ENCODE measurements at regions not wholly inside any gene's neighbourhood (a gene's known extent, or its start where the extent isn't known, plus 50 kb on each side); places are given as distances from the start of the nearest gene placed in this dataset.
"Not testable (repeated sequence)": the region's sequence is repeated elsewhere in the genome, so short reads cannot be mapped to it uniquely, and the experiment has no call there.

DNA sequence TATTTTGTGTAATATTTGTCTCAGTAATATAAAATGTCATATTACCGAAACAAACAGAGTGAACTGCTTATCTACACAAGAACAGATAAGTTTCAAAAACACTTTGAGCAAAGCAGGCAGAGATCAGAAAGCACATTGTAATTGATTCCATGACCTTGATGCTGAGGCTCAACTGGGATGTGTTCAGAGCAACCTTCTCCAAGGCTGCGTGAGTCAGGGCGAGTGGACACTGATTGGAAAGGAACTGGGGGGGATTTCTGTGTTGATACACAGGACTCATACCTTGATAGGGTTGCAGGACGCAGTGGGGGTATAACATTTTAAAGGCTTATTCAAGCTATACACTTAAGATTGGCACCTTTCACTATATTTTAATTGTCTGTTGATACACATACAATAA, 1136.3 kb downstream of the UQCRFS1 start:
- no peaks in the 10 kb centered on the region for H3K36me3 Mint-ChIP-seq
- no peaks in the 10 kb centered on the region for H3K4me1 Mint-ChIP-seq
- no peak overlapping the region for H3K27ac Mint-ChIP-seq
- no peak overlapping the region for H3K4me3 Mint-ChIP-seq
- peaks cover 0 to 13% (median 8%) of the 10 kb centered on the region in 6 donors for H3K9me3 Mint-ChIP-seq
- no peak for DNase-seq
- H3K27me3 Mint-ChIP-seq (ENCODE audit: low read depth in 3 of 3) = peaks cover under 1 to 7% (median 3%) of the 10 kb centered on the region in 3 donors

DNA sequence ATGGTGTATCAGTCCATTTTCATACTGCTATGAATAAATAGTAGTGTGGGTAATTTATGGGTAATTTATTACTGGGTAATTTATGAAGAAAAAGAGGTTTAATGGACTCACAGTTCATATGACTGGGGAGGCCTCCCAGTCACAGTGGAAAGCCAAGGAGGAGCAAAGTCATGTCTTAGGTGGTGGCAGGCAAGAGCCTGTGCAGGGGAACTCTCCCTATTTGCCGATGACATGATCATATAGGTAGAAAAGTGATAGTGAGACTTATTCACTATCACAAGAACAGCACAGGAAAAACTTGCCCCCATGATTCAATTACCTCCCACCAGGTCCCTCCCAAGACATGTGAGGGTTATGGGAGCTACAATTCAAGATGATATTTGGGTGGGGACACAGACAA, 1137.7 kb downstream of the UQCRFS1 start:
- DNase-seq = no peak
- Mint-ChIP-seq H3K4me3 (no peak overlapping the region), H3K27ac (no peak overlapping the region), H3K4me1 (no peaks in the 10 kb centered on the region), H3K9me3 (peaks cover 0 to 13% (median 8%) of the 10 kb centered on the region in 6 donors), H3K27me3 (ENCODE audit: low read depth in 3 of 3) (peaks cover 0 to 11% (median 5%) of the 10 kb centered on the region in 3 donors), H3K36me3 (no peaks in the 10 kb centered on the region)

DNA sequence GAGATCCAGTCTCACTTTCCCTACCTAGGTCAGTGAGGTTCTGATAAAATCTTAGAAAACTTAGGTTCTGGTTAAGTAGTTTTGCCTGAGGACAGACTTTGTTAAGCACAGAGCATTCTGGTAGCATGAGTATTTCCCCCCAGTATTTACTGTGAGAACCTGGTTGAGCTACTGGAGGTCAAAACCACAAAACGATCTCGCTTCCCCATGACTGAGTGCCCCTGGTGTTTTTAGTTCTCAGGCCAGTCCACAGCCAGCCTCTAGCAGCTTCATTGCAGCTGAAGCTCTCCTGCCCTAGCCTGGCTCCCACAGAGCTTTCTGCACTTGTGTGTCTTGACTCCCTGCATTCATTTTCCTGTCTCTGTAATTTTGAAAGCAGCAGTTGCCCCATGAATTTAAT, 1138.2 kb downstream of the UQCRFS1 start:
- Mint-ChIP-seq H3K9me3 (peaks cover 0 to 11% (median 7%) of the 10 kb centered on the region in 6 donors), H3K27ac (no peak overlapping the region), H3K36me3 (no peaks in the 10 kb centered on the region), H3K4me1 (no peaks in the 10 kb centered on the region), H3K4me3 (no peak overlapping the region), H3K27me3 (ENCODE audit: low read depth in 3 of 3) (peaks cover 0 to 11% (median 5%) of the 10 kb centered on the region in 3 donors)
- DNase-seq = no peak

DNA sequence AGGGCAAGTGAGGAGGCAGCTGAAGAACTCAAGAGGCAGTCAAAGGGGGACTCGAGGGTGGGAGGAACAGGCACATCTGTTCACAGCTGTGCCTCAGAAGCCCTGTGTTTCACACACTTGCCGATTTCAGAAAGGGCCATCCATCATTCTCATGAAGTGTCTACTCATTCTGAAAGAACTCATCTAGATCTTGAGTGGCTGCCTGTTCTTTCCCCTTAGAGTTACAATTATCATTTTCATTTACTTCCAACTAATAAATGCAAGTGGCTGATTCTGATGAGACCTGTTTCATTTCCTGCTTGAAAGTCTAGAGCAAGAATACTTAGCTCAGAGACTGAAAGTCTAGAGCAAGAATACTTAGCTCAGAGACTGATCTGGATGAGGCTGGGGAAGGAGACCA, 1145.1 kb downstream of the UQCRFS1 start:
- no peaks in the 10 kb centered on the region for H3K36me3 Mint-ChIP-seq
- DNase-seq = no peak
- H3K4me1 Mint-ChIP-seq = no peaks in the 10 kb centered on the region
- peaks cover 2 to 6% (median 4%) of the 10 kb centered on the region in 3 donors for H3K27me3 Mint-ChIP-seq (ENCODE audit: low read depth in 3 of 3)
- H3K9me3 Mint-ChIP-seq = peaks cover 0 to 6% (median 1%) of the 10 kb centered on the region in 6 donors
- H3K27ac Mint-ChIP-seq = no peak overlapping the region
- H3K4me3 Mint-ChIP-seq = no peak overlapping the region

DNA sequence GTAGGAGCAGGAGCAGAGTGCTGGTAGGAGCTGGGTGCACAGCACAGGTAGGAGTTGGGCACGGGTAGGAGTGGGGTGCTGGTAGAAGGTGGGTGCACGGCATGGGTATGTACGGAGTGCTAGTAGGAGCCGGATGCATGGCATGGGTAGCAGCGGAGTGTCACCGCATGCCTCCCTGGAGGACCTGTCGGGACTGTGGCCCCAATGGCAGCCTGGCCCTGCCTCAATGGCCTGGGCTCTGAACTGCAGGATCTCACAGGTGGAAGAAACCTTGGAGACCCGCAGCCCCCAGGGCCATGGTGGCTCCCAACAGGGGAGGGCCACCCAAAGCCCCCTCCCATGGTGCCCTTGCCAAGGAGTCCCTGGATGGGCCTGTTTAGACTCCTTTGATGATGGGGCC, 1146.0 kb downstream of the UQCRFS1 start:
- Mint-ChIP-seq H3K4me3 (no peak overlapping the region), H3K4me1 (no peaks in the 10 kb centered on the region), H3K36me3 (no peaks in the 10 kb centered on the region), H3K27me3 (ENCODE audit: low read depth in 3 of 3) (peaks cover 2 to 6% (median 5%) of the 10 kb centered on the region in 3 donors), H3K9me3 (peaks cover 0 to 6% (median 1%) of the 10 kb centered on the region in 6 donors), H3K27ac (no peak overlapping the region)
- DNase-seq = no peak

DNA sequence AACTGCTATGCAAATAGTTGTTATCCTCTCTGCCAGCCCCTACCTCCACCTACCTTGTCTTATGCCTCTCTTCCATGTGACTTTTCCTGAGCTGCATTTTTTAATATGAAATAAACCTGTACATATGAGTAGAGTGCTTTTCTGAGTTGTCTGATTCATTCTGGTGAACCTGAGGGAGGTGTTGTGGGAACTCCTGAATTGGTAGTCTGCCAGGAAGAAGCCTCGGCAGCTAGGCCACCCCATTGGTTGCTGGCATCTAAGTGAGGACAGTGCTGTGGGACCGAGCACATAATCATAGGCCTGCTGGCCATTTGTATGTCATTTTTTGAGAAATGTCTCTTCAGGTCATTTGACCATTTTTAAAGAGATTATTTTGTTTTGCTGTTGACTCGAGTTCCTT, 1146.8 kb downstream of the UQCRFS1 start:
- no peaks in the 10 kb centered on the region for H3K4me1 Mint-ChIP-seq
- no peak overlapping the region for H3K4me3 Mint-ChIP-seq
- H3K9me3 Mint-ChIP-seq = peaks cover 0 to 6% (median 1%) of the 10 kb centered on the region in 6 donors
- H3K27me3 Mint-ChIP-seq (ENCODE audit: low read depth in 3 of 3) = peaks cover 2 to 5% (median 3%) of the 10 kb centered on the region in 3 donors
- no peak overlapping the region for H3K27ac Mint-ChIP-seq
- no peak for DNase-seq
- H3K36me3 Mint-ChIP-seq = no peaks in the 10 kb centered on the region

DNA sequence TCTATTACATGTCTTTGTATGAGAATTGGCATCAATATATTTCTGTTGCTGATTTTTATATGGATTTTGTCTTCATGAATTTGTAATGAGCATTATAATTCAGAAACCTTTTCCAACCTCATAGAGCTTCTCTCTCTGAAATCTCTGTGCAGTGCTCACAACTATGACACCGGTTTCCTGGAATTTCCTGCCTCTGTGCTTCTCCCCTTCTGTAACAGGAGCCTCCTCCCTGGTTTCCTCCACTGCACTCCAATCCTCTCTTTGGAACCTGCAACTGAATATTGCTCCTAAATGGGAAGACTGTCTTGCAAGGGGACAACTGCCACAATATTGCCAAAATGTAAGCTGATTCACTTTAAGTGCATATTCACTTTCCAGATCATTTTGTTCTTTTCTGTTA, 1147.9 kb downstream of the UQCRFS1 start:
- peaks cover 2 to 3% (median 2%) of the 10 kb centered on the region in 3 donors for H3K27me3 Mint-ChIP-seq (ENCODE audit: low read depth in 3 of 3)
- H3K4me3 Mint-ChIP-seq = no peak overlapping the region
- H3K9me3 Mint-ChIP-seq = peaks cover 0 to 6% (median 1%) of the 10 kb centered on the region in 6 donors
- no peak overlapping the region for H3K27ac Mint-ChIP-seq
- no peak for DNase-seq
- no peaks in the 10 kb centered on the region for H3K4me1 Mint-ChIP-seq
- no peaks in the 10 kb centered on the region for H3K36me3 Mint-ChIP-seq

DNA sequence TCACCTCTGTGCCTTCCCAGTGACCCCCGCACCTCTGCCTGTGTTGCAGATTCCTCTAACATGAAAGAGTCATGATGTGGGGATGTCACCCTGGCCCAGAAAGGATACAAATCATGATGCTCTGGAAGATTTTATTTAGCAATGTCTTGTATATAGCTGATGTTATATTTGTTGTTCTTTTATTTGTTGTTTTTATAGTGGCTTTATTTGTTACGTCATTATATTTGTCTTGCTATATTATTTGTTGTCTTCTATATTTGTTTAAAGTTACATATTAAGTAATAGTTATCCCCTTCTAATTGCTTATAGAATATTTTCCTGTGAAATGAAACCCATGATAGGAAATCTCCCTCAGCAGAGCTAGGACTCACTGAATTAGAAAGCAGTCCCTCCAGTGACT, 1149.2 kb downstream of the UQCRFS1 start:
- H3K4me1 Mint-ChIP-seq = no peaks in the 10 kb centered on the region
- H3K9me3 Mint-ChIP-seq = peaks cover 0 to 6% (median 1%) of the 10 kb centered on the region in 6 donors
- no peak overlapping the region for H3K27ac Mint-ChIP-seq
- DNase-seq = no peak
- no peaks in the 10 kb centered on the region for H3K36me3 Mint-ChIP-seq
- H3K27me3 Mint-ChIP-seq (ENCODE audit: low read depth in 3 of 3) = peaks cover 2 to 3% (median 2%) of the 10 kb centered on the region in 3 donors
- H3K4me3 Mint-ChIP-seq = no peak overlapping the region

DNA sequence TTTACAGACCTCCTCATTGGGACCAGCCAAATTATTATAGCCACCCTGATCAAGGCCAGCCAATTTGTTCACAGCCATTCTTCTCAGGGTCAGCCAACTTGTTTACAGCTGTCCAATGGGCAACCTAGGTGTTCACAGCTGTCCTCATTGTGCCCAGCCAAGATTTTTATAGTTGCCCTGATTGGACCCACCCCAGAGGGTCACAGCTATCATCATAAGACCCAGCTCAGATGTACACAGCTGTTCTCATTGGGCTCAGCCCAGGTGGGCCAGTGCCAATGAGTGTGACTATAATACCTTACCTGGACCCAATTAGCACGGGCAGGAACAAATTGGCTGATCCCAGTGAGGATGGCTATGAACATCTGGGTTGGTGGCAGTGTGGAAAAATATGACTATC, 1151.8 kb downstream of the UQCRFS1 start:
- Mint-ChIP-seq H3K36me3 (no peaks in the 10 kb centered on the region), H3K4me1 (no peaks in the 10 kb centered on the region), H3K9me3 (peaks cover 0 to 8% (median 5%) of the 10 kb centered on the region in 6 donors)

DNA sequence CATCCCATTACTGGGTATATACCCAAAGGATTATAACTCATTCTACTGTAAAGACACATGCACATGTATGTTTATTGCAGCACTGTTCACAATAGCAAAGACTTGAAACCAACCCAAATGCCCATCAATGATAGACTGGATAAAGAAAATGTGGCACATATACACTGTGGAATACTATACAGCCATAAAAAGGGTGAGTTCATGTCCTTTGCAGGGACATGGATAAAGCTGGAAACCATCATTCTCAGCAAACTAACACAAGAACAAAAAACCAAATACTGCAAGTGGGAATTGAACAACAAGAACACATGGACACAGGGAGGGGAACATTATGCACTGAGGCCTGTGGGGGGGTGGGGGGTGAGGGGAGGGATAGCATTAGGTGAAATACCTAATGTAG, 1155.9 kb downstream of the UQCRFS1 start:
- H3K9me3 Mint-ChIP-seq = peaks cover 2 to 11% (median 6%) of the 10 kb centered on the region in 6 donors
- not testable (repeated sequence) for H3K4me1 Mint-ChIP-seq; H3K4me3 Mint-ChIP-seq; H3K27me3 Mint-ChIP-seq (ENCODE audit: low read depth in 3 of 3); H3K36me3 Mint-ChIP-seq; DNase-seq; H3K27ac Mint-ChIP-seq

More for the DNA sequence above, 1151.8 kb downstream of the UQCRFS1 start:
- Mint-ChIP-seq H3K27ac (no peak overlapping the region), H3K4me3 (no peak overlapping the region), H3K27me3 (ENCODE audit: low read depth in 3 of 3) (peaks cover under 1 to 3% (median 2%) of the 10 kb centered on the region in 3 donors)
- DNase-seq = no peak

DNA sequence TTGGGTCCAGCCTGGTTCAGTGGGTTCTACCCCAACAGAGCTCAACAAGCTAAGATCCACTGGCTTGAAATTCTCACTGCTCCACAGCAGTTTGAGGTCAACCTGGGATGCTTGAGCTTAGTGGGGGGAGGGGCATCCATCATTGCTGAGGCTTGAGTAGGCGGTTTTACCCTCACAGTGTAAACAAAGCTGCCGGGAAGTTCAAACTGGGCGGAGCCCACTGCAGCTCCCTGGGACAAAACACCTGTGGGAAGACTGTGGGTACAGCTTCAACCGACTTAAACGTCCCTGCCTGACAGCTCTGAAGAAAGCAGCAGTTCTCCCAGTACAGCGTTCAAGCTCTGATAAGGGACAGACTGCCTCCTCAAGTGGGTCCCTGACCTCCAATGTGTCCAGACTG, 1161.9 kb downstream of the UQCRFS1 start:
- no peaks in the 10 kb centered on the region for H3K4me1 Mint-ChIP-seq
- H3K27ac Mint-ChIP-seq = no peak overlapping the region
- H3K4me3 Mint-ChIP-seq = no peak overlapping the region
- no peak for DNase-seq
- peaks cover 0 to 5% (median 0%) of the 10 kb centered on the region in 3 donors for H3K27me3 Mint-ChIP-seq (ENCODE audit: low read depth in 3 of 3)
- H3K9me3 Mint-ChIP-seq = peaks cover 0 to 17% (median 4%) of the 10 kb centered on the region in 6 donors
- H3K36me3 Mint-ChIP-seq = no peaks in the 10 kb centered on the region

DNA sequence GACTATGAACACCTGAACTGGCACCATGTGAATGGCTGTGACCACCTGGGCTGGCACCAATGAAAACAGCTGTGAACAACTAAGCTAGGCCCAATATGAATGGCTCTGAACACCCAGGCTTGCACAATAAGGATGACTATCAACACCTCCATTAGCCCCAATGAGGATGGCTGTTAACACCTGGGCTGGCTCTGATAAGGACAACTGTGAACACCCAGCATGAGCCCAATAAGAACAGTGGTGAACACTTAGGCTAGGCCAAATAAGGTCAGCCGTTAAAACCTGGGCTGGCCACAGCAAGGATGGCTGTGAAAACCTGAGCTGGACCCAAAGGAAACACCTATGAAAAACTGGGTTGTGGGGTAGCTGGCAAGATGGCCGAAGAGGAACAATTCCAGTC, 1163.1 kb downstream of the UQCRFS1 start:
- H3K27ac Mint-ChIP-seq = no peak overlapping the region
- DNase-seq = no peak
- H3K4me1 Mint-ChIP-seq = no peaks in the 10 kb centered on the region
- peaks cover 0 to 13% (median 5%) of the 10 kb centered on the region in 6 donors for H3K9me3 Mint-ChIP-seq
- no peak overlapping the region for H3K4me3 Mint-ChIP-seq
- H3K36me3 Mint-ChIP-seq = no peaks in the 10 kb centered on the region
- H3K27me3 Mint-ChIP-seq (ENCODE audit: low read depth in 3 of 3) = peaks cover 0 to 5% (median 0%) of the 10 kb centered on the region in 3 donors

DNA sequence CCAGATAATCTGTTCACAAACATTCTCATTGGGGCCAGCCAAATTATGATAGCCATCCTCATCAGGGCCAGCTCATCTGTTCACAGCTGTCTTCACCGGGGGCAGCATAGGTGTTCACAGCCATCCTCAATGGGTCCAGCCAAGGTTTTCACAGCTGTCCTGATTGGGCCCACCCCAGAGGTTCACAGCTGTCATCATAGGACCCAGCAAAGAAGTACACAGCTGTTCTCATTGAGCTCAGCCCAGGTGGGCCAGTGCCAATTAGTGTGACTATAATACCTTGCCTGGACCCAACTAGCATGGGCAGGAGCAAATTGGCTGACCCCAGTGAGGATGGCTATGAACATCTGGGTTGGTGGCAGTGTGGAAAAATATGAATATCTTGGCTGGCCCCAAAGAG, 1166.0 kb downstream of the UQCRFS1 start:
- H3K4me3 Mint-ChIP-seq = no peak overlapping the region
- H3K4me1 Mint-ChIP-seq = no peaks in the 10 kb centered on the region
- no peak overlapping the region for H3K27ac Mint-ChIP-seq
- H3K27me3 Mint-ChIP-seq (ENCODE audit: low read depth in 3 of 3) = peaks cover 0 to 2% (median 1%) of the 10 kb centered on the region in 3 donors
- peaks cover 0 to 9% (median 1%) of the 10 kb centered on the region in 6 donors for H3K9me3 Mint-ChIP-seq
- H3K36me3 Mint-ChIP-seq = no peaks in the 10 kb centered on the region
- DNase-seq = no peak

DNA sequence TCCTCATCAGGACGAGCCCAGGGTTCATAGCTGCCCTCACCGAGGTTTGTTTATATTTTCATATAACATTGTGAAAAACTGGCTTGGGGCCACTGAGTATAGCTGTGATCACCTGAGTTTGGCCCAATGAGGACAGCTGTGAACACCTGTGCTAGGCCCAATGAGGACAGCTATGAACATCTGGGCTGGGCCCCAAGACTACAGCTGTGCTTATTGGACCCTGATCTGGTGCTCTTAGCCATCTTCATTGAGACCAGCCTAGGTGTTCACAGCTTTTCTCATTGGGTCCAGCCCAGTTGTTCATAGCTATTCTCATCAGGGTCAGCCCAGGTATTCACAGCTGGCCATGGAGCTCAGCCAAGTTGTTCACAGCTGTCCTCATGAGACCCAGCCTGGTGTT, 1167.3 kb downstream of the UQCRFS1 start:
- Mint-ChIP-seq H3K36me3 (no peaks in the 10 kb centered on the region), H3K4me1 (no peaks in the 10 kb centered on the region), H3K27ac (no peak overlapping the region), H3K4me3 (no peak overlapping the region), H3K9me3 (peaks cover 0 to 7% (median 0%) of the 10 kb centered on the region in 6 donors), H3K27me3 (ENCODE audit: low read depth in 3 of 3) (peaks cover 0 to 2% (median 1%) of the 10 kb centered on the region in 3 donors)
- DNase-seq = no peak

DNA sequence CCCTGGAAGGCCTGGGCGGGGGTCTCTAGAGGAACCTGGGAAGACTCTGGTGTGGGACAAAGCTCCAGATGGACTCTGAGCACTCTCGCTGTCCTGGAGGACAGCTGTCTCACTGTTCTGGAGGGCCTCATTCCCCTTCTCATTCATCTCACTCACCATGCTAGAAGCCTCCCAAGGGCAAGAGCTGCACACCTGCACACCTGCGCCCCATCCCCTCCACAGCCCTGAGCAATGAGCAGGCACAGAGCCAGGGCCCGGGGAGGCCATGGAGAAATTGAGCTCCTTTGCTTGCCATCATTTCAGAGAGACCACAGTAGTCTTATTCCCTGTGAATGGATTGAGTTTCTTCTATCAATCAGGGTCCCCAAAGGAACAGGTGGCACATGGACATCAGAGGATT, 1168.5 kb downstream of the UQCRFS1 start:
- peaks cover 0 to 7% (median 0%) of the 10 kb centered on the region in 6 donors for H3K9me3 Mint-ChIP-seq
- no peak overlapping the region for H3K27ac Mint-ChIP-seq
- H3K27me3 Mint-ChIP-seq (ENCODE audit: low read depth in 3 of 3) = peaks cover 0 to 2% (median 1%) of the 10 kb centered on the region in 3 donors
- H3K4me3 Mint-ChIP-seq = no peak overlapping the region
- DNase-seq = no peak
- no peaks in the 10 kb centered on the region for H3K4me1 Mint-ChIP-seq
- H3K36me3 Mint-ChIP-seq = no peaks in the 10 kb centered on the region

Data from immature natural killer cell (primary cell).